Caco-2 (cell line): ENCODE measurements at regions not wholly inside any gene's neighbourhood (a gene's known extent, or its start where the extent isn't known, plus 50 kb on each side); places are given as distances from the start of the nearest gene placed in this dataset.
"Not testable (repeated sequence)": the region's sequence is repeated elsewhere in the genome, so short reads cannot be mapped to it uniquely, and the experiment has no call there.

Source experiments
- BruUV-seq: library from RNA; stranded (reverse); fragments of 400-500 nt; replicated peaks from 2 replicates; lab custom pipeline; 2021; lab: Mats Ljungman, UMichigan
- CTCF ChIA-PET: fragments of 300-600 bp; sonication (Branson Sonifier 250); formaldehyde crosslinking; loops from one replicate; lab custom pipeline; 2022; ENCODE audit warnings: antibody characterized with exemption; lab: Charles Lee
- POLR2A ChIA-PET: fragments of 300-600 bp; sonication (Branson Sonifier 250); formaldehyde crosslinking; loops from one replicate; lab custom pipeline; 2022; ENCODE audit warnings: antibody characterized with exemption; lab: Charles Lee
- DNase-seq, 2 experiments: peaks; one replicate each; pipeline versions ENCODE4 v3.0.0 to v3.0.0-alpha.2; 2020 to 2022
- H3K27me3 ChIP-seq: replicated peaks from 2 replicates; pipeline ENCODE4 v1.6.0; 2011; ENCODE audit warnings: low read length; ENCODE audit not compliant: control insufficient read depth, insufficient read depth
- H3K36me3 ChIP-seq: 2 replicates; pipeline ENCODE4 v1.5.1; 2011; ENCODE audit warnings: low read length; ENCODE audit not compliant: control insufficient read depth, insufficient read depth
- H3K4me1 ChIP-seq: fragments of 250-450 bp; sonication (Bioruptor Pico); 2 replicates; pipeline ENCODE4 v1.5.1; 2020; ENCODE audit warnings: mild to moderate bottlenecking
- H3K4me3 ChIP-seq: 2 replicates; pipeline ENCODE4 v1.5.1; 2011; ENCODE audit warnings: low read depth, mild to moderate bottlenecking, control low read depth, low read length
- H3K9me3 ChIP-seq: fragments of 250-450 bp; sonication (Bioruptor Pico); 2 replicates; pipeline ENCODE4 v1.5.1; 2020; ENCODE audit warnings: mild to moderate bottlenecking, moderate library complexity
- H3K27ac Mint-ChIP-seq: one replicate; pipeline ENCODE4 v1.8.0; 2022; ENCODE audit warnings: mixed read lengths; ENCODE audit not compliant: unreplicated experiment
- H3K27me3 Mint-ChIP-seq: one replicate; pipeline ENCODE4 v1.8.0; 2022; ENCODE audit warnings: mixed read lengths; ENCODE audit not compliant: insufficient read depth, unreplicated experiment
- H3K36me3 Mint-ChIP-seq: one replicate; pipeline ENCODE4 v1.8.0; 2022; ENCODE audit warnings: mild to moderate bottlenecking, mixed read lengths; ENCODE audit not compliant: insufficient read depth, unreplicated experiment
- H3K4me1 Mint-ChIP-seq: one replicate; pipeline ENCODE4 v1.8.0; 2022; ENCODE audit warnings: low read depth, mixed read lengths; ENCODE audit not compliant: unreplicated experiment
- H3K4me3 Mint-ChIP-seq: one replicate; pipeline ENCODE4 v1.8.0; 2022; ENCODE audit warnings: mild to moderate bottlenecking, moderate library complexity, mixed read lengths; ENCODE audit not compliant: unreplicated experiment
- H3K9me3 Mint-ChIP-seq: one replicate; pipeline ENCODE4 v1.8.0; 2022; ENCODE audit warnings: mixed read lengths; ENCODE audit not compliant: unreplicated experiment
- CTCF ChIP-seq, 2 experiments: fragments of 200-600 bp in 1 of 2; IDR thresholded peaks; 1 replicate in 1 of 2; 2 replicates in 1 of 2; pipeline versions ENCODE4 v1.5.1 to v1.8.0; 2011 to 2022; ENCODE audit warnings: antibody characterized with exemption in 1 of 2, control low read depth in 1 of 2, inconsistent platforms in 1 of 2, low read depth in 1 of 2, low read length in 1 of 2, mild to moderate bottlenecking in 1 of 2, moderate library complexity in 1 of 2; ENCODE audit not compliant: insufficient read depth in 1 of 2, severe bottlenecking in 1 of 2, unreplicated experiment in 1 of 2
- intact Hi-C: fragments of 100-400 bp; cut with micrococcal nuclease; formaldehyde crosslinking; loops from one replicate; pipeline ENCODE4 v1.10.0; 2022; ENCODE audit not compliant: unreplicated experiment

- no peak overlapping the region for H3K4me3 Mint-ChIP-seq
- no peaks in the 10 kb centered on the region for H3K4me1 Mint-ChIP-seq
- no peaks in the 10 kb centered on the region for H3K9me3 Mint-ChIP-seq
- POLR2A ChIA-PET, result no interaction called here
- CTCF ChIA-PET, result no interaction called here
- Histone ChIP-seq H3K4me1 (peaks cover 5% of the 10 kb centered on the region; the same call in 1 of the 2 replicates), H3K27me3 (no peaks in the 10 kb centered on the region), H3K9me3 (no peaks in the 10 kb centered on the region), H3K4me3 (no peak overlapping the region), H3K36me3 (no peaks in the 10 kb centered on the region)
- BruUV-seq, result no TSS peak
- H3K27me3 Mint-ChIP-seq, result no peaks in the 10 kb centered on the region
- H3K36me3 Mint-ChIP-seq, result no peaks in the 10 kb centered on the region
- no peak for TF ChIP-seq CTCF (IDR thresholded peaks at IDR 0.05; ENCODE audit: insufficient read depth in 1 of 2, low read depth in 1 of 2, low read length in 1 of 2, severe bottlenecking in 1 of 2, unreplicated experiment in 1 of 2)
- no peak overlapping the region for H3K27ac Mint-ChIP-seq
- intact Hi-C loops, result no loop called here
- DNase-seq, result no peak
Measured at GRCh38 chr6:112881828-112882780, 535.0 kb downstream of the RFPL4B start.

- Histone ChIP-seq H3K9me3 (no peaks in the 10 kb centered on the region), H3K4me1 (peaks cover under 1% of the 10 kb centered on the region; the same call in 1 of the 2 replicates), H3K4me3 (no peak overlapping the region), H3K27me3 (no peaks in the 10 kb centered on the region), H3K36me3 (no peaks in the 10 kb centered on the region)
- Mint-ChIP-seq H3K27me3 (no peaks in the 10 kb centered on the region), H3K9me3 (no peaks in the 10 kb centered on the region), H3K27ac (no peak overlapping the region), H3K4me1 (no peaks in the 10 kb centered on the region), H3K4me3 (no peak overlapping the region), H3K36me3 (no peaks in the 10 kb centered on the region)
- no peak for DNase-seq
- BruUV-seq, result no TSS peak
- ChIA-PET POLR2A (no interaction called here), CTCF (no interaction called here)
- intact Hi-C loops, result no loop called here
- TF ChIP-seq CTCF (IDR thresholded peaks at IDR 0.05; ENCODE audit: insufficient read depth in 1 of 2, low read depth in 1 of 2, low read length in 1 of 2, severe bottlenecking in 1 of 2, unreplicated experiment in 1 of 2), result no peak
Measured at GRCh38 chr6:112883095-112883494, 536.0 kb downstream of the RFPL4B start.

- Mint-ChIP-seq H3K4me1 (no peaks in the 10 kb centered on the region), H3K27ac (no peak overlapping the region), H3K36me3 (no peaks in the 10 kb centered on the region), H3K27me3 (no peaks in the 10 kb centered on the region), H3K4me3 (no peak overlapping the region), H3K9me3 (no peaks in the 10 kb centered on the region)
- no peaks in the 10 kb centered on the region for H3K27me3 ChIP-seq
- no peaks in the 10 kb centered on the region for H3K36me3 ChIP-seq
- H3K4me3 ChIP-seq, result no peak overlapping the region
- intact Hi-C loops, result no loop called here
- no TSS peak for BruUV-seq
- TF ChIP-seq CTCF (IDR thresholded peaks at IDR 0.05; ENCODE audit: insufficient read depth in 1 of 2, low read depth in 1 of 2, low read length in 1 of 2, severe bottlenecking in 1 of 2, unreplicated experiment in 1 of 2), result no peak
- DNase-seq, result no peak
- ChIA-PET POLR2A (no interaction called here), CTCF (no interaction called here)
- no peaks in the 10 kb centered on the region for H3K9me3 ChIP-seq
- H3K4me1 ChIP-seq, result no peaks in the 10 kb centered on the region
Measured at GRCh38 chr6:112886415-112886814, 539.3 kb downstream of the RFPL4B start.

GRCh38 chr6:112887424-112887823 is 540.3 kb downstream of the RFPL4B start:
- BruUV-seq, result not testable (repeated sequence)

More at GRCh38 chr6:112887424-112887823, 540.3 kb downstream of the RFPL4B start:
- H3K27ac Mint-ChIP-seq, H3K9me3 ChIP-seq, H3K4me3 ChIP-seq, DNase-seq, intact Hi-C loops, H3K4me1 ChIP-seq, POLR2A ChIA-PET, H3K27me3 ChIP-seq, H3K27me3 Mint-ChIP-seq, H3K9me3 Mint-ChIP-seq, CTCF ChIA-PET, H3K36me3 ChIP-seq, H3K4me3 Mint-ChIP-seq, H3K36me3 Mint-ChIP-seq, H3K4me1 Mint-ChIP-seq: not testable (repeated sequence)
